ENCODE measurements at regions not wholly inside any gene's neighbourhood (a gene's known extent, or its start where the extent isn't known, plus 50 kb on each side); places are given as distances from the start of the nearest gene placed in this dataset.

DNA sequence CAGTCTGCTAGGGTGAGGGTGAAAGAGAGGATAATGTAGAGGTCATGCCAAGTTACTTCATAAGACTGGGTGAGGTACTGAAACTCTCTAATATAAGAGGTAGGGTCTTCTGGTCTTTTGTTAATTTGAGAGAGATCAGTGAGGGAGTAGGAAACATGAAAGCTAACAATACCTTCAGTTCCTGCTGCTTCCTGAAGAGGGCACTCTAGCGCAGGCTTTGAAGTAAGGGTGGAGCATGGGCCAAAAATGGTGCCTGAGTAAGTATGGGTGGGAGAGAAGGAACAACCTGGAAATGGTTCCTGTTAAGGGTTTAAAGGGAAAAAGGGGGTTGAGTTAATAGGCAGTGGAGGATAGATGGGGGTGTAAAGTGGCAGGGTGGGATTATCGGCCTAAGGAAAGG, 2449.5 kb downstream of the TP53TG3F start:
- TF ChIP-seq, protein P1, sequence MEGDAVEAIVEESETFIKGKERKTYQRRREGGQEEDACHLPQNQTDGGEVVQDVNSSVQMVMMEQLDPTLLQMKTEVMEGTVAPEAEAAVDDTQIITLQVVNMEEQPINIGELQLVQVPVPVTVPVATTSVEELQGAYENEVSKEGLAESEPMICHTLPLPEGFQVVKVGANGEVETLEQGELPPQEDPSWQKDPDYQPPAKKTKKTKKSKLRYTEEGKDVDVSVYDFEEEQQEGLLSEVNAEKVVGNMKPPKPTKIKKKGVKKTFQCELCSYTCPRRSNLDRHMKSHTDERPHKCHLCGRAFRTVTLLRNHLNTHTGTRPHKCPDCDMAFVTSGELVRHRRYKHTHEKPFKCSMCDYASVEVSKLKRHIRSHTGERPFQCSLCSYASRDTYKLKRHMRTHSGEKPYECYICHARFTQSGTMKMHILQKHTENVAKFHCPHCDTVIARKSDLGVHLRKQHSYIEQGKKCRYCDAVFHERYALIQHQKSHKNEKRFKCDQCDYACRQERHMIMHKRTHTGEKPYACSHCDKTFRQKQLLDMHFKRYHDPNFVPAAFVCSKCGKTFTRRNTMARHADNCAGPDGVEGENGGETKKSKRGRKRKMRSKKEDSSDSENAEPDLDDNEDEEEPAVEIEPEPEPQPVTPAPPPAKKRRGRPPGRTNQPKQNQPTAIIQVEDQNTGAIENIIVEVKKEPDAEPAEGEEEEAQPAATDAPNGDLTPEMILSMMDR (IDR thresholded peaks at IDR 0.05 in 8 of 11, conservative IDR thresholded peaks at IDR 0.05 in 3 of 11): no peak
- no peak for TF ChIP-seq POLR2AphosphoS5 (IDR thresholded peaks at IDR 0.05)
- TF ChIP-seq POLR2A (IDR thresholded peaks at IDR 0.05): no peak
